Activated CD4-positive, alpha-beta T cell treated with anti-CD3 and anti-CD28 coated beads for 24 hours (primary cell): ENCODE measurements at regions not wholly inside any gene's neighbourhood (a gene's known extent, or its start where the extent isn't known, plus 50 kb on each side); places are given as distances from the start of the nearest gene placed in this dataset.

Source experiments
- DNase-seq, 2 donors: peaks; one replicate each; pipeline ENCODE4 v3.0.0-alpha.2; 2020; ENCODE audit warnings: low read depth in 2 of 2

DNA sequence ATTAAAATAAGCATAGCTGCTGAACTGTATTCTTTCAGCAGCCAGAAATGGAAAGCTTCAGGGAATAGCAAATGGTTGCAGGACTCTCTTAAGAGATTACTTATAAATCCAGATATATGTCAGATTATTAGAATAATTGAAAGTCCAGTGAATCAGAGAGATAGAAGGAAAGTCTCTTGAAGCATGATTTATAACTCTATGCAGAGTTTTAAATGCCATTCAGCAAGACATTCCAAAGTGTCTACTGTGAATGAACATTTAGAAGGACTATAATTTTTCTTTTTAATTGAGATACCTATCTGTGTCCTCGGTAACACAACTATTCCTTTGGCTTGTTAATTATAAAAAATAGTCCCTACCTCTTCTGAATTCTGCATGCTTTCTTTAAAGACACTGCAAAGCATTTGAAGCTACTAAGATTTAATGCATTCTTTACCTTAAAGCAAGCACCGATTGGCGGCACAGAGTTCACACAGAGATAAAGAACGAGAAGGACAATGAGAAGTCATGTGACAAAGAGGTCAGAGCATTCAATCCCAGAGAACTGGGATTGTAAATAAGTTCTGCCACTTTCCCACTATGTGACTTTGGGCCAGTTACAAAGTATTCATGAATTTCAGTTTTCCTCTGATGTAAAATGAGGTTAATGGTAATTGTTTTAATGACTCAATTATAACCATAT lies 371.0 kb upstream of the ATP2B1 start:
- no peak for DNase-seq

DNA sequence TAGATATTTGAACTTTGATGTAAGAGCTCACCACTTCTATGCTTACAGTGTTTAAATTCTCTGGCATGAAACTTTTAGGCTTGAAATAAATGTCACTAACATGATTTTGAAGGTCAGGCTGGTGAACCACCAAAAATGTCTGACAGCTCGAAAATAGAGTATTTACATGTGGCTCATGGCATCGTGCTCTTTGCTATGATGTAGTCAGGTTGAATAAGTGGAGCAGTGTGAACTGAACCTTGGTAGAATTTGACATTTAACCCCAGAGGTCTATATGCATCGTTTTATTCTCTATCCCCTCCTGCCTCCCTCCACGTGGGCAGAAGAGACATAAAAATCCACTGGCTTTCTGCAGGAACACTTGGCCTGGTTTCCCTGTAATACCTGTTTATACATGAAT lies 369.7 kb upstream of the ATP2B1 start:
- DNase-seq, result no peak

DNA sequence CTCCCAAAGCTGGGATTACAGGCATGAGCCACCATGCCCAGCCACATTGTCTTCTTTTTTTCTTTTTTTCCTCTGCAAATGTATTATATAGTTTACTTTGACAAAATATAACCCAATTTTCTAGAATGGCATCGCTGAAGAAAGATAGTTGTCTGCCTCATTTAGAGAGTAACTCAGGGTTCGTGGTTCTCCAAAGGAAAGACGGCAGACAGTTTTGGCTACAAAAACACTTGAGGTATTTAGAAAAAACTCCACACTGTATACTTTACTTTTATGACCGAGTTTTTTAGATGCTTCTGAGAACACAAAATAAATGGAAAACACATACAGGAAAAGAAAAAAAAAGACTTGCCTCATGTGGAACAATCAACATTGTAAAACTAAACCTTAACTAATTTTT lies 369.1 kb upstream of the ATP2B1 start:
- no peak for DNase-seq

DNA sequence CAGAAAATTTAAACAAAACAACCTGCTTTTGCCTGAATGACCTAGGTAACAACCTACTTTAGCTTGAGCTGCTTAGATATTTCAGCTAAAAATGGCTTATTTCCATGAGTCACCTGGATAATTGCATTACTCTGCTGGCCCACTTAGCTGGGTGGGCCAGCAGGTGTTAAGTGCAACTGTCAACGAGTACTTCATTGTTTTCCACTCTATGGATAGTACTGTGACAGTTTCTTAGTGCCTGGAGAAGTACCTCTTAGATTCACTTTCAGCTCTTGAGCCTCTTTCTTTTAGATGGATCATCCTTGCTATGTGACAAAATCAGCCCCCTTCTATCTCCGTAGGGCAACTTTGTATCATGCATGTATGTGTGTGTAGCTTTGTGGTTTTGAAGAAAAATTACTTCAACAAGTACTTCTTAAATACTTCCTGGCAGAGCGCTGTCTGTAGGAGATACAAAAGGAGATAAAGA lies 368.2 kb upstream of the ATP2B1 start:
- DNase-seq, result no peak

DNA sequence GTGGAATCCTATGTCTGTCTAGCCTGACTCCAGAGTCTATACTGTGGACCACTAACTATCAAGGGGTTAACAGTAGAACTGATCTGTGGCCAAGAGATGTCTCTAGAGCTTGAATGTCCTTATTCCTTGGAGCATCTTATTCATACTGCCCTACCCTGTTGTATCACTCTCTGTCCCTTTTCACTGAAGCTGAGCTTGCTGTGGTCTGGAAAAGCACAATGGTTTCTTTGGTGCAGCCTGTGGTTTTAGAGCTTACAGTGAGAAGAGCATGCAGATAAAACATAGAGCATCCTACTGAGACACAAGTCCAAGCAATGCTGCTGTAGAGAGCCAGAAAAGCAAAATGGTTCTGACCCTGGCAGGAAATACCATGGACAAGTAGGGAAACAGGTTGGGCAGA lies 367.0 kb upstream of the ATP2B1 start:
- no peak for DNase-seq

DNA sequence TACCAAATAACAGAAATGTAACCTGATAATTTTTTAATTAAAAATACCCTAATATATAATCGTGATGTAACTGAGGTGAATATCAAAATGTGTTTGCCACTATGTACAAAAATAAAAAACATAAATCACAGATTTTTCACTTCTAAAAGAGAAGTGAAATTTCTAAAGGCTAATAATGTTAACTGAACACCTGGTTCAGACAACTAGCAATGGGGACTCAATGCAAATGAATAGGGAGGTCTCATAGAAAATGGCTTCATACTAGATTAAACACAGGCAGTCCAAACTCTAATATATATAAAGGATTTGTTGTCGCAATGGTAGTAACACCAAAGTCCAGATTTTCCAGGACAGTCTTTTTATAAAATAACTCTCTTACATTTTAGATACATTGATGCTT lies 365.4 kb upstream of the ATP2B1 start:
- no peak for DNase-seq

DNA sequence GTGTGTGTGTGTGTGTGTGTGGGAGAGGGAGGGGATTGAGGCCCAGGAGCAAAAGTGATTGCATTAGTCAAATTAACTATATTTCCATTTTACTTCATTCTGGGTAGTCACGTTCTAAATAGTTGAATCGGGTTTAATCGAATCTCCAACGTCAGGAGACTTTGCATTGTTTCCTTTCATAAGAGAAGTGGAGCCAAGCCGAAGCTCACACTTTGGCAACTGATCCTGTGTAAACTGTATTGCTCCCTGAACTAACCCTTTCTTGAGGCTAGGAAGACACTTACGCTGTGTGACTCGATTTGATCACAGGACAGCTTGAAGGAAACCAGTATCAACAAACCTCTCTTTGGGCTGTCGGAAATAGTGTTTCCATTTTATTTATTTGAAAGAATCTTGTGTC lies 363.4 kb upstream of the ATP2B1 start:
- no peak for DNase-seq

DNA sequence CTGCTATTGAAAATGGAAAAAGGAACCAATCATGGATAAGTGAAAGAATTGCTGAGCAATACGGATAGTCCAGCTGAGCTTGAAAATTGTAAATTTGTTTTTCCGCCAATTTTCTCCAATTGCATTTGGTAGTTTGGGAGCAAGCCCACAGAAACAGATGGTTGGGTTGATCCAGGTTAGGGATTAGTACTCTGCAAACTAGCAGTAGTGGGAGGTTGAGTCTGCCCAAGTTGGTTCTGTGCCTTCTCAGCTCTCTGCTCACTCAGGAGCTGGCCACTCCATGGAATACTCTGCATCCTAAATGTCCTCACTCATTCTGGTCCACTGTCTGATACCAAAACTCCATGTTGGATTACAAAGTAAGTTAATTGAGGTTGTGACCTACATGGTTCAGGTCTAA lies 361.1 kb upstream of the ATP2B1 start:
- no peak for DNase-seq

DNA sequence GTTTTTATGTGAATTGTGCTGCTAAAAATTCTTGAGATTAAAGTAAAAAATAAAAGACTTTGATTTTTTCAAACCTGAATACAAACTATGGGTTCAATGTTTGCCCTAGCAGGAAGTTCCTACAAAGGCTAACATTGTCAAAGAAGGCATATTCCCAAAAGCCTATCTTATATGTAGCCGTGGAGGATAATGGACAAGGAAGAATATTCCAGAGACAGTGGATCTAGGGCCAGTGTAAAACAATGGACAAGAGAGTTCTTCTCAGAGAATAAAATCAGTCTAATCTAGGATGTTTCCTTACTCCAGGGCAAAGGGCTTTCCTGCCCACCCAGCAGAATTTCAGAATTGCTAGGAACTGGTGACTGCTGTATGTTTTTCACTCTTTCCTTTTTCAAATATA lies 359.2 kb upstream of the ATP2B1 start:
- DNase-seq, result no peak

DNA sequence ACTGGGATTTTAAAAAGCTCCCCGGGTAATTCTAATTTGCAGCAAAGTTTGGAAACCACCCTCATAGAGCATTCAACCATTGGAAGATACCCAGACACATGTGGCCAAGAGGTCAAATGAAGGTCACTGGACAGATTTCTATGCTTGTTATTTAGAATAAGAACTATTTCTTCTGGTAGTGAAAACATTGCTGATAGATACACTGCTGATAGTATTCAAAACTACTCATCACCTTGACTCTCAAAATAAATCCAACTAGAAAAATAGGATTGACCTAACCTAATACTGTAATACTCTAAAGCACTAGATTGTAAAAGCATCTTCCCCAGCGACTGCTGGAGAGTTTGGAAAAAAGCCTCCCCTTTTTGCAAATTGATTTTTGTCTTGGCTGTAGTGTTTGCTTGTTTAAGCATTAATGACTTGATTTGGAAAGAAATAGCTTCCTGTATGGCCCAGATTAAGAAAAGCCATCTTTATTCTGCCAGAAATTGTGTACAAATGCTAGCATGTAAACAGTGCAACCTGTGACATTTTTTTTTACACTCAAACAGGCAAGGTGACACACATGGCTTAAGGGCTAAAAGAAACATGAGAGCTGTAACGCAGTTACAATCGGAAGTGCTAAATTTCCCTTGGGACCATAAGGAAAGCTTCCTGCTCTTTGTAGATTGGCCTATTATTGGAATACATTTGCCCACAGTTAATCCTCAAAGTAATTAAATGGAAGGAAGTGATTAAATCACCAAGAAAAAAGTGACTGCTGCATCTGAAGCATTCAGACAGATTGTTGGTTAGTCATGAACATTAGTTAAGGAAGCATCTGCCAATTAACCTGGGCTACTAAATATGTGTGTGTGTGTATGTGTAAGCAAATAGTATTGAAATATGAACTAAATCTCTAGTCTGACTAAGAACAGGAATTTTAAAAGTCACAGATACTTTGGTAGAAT lies 356.5 kb upstream of the ATP2B1 start:
- no peak for DNase-seq

DNA sequence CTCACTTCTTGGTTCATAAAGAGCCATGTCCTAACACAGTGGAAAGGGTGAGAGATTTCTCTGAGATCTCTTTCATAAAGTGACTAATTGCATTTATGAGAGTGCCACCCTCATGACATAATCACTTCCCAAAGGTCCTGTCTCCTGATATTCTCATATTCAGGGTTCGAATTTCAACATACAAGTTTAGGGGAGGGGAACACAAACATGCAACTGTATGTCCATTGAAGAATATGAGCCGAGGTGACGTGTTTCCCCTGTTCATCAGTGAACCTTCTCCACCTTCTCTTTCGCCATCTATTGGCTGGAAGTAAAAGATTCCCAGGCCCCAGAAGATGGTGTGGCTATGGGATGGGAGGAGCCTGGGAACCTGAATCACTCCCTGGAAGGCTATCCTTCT lies 354.2 kb upstream of the ATP2B1 start:
- DNase-seq, result no peak

DNA sequence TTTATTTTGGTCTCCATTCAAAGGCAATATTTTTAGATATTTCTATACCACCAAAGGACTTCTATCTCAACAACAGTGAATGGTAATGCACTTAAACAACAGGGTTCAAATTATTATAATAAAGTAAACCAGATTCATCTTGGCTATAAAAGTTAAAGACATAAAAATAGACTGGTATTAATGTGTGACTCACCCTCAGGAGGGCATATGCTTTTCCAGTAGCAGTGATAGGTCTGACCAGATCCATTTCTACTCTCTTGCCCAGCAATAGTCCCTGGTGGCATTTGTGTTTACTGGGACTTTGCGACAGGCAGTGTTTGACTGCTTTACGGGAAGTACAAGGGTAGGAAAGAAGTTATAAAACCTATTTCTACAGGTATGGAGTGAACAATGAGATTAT lies 353.2 kb upstream of the ATP2B1 start:
- no peak for DNase-seq

DNA sequence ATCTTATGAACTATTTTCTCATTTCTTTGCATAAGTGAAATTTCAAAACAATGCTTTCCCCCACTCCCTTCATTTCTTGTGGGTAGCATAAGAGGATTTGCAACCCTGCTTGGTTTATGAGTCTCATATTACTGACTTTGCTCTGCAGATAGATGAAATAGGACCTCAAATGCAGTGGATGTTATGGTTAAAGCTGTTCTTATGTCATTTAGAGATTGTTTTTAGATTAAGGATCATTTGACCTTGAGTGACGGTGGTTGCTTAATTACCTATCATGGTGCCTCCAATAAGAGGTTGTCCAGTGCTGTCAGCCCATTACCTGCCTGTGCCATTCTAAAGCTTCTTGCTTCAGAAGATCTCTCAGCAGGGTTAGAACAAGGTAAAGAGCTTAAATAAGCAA lies 351.4 kb upstream of the ATP2B1 start:
- DNase-seq, result no peak

DNA sequence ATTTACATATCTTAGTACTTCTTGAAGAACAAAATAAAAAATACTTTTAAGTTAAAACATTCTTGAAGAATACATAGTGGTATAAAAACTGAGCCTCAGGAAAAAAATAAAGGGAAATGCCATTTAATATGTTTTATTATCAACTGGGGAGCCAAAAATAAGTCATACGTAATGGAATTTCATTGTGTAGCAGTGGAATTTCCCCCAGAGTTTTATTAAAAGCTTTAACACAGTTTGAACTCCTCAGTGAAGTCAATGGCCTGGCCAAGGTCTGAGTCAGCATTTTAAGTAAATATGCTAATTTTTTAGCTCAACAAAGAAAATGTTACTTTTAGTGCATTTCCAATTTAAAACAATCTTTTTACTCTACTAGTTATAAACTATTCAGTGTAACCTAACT lies 350.1 kb upstream of the ATP2B1 start:
- no peak for DNase-seq

DNA sequence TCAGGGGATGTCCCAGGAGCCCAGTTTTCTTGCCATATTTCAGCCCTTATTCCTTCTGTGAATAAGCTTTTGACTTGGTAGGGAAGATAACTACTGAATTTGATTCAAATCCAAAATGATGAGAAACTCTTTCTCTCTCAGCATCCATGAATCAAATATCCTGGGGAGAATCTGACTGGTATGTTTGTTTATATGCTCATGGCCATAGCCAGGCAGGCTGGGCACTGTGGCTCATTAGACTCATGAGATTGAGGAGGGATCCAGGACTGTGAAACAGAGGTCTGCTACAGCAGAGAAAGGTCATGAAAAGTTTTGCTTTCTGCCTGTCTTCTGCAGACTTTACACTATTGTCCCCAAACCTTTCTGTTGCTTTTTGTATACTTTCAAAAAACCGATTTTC lies 346.4 kb upstream of the ATP2B1 start:
- no peak for DNase-seq

DNA sequence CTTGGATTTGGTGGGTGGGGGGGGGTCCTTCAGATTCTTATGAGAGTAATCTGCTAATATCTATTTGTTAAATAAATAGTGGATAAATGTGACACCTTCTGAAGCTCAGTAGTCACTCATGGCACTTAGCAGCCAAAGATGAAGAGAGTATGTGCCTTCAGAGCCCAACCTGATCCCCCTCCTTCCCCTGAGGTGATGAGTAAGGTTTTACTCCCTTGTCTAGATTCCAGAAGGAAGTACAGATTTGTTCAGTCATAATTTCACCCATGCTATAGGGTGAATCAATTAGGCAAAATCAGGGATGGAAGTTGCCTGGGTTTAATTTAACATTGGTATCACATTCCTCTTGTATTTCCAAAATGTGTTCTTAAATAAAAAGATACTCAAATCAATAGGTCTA lies 340.3 kb upstream of the ATP2B1 start:
- DNase-seq, result no peak

DNA sequence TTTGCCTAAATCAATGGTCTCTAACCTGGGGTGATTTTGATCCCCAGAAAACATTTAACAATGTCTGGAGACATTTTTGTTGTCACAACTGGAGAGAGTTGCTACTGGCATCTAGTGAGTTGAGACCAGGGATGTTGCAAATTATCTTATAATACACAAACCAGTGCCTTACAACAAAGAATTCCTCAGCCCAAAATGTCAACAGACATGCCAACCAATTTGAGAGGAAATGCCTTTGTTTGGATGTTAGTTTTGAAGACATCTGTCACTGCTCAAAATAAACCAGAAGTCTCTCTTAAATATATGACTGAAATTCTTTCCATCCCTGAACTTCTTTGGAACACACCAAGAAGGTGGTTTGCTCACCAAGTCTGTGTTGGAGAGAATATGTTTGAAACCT lies 336.9 kb upstream of the ATP2B1 start:
- no peak for DNase-seq

DNA sequence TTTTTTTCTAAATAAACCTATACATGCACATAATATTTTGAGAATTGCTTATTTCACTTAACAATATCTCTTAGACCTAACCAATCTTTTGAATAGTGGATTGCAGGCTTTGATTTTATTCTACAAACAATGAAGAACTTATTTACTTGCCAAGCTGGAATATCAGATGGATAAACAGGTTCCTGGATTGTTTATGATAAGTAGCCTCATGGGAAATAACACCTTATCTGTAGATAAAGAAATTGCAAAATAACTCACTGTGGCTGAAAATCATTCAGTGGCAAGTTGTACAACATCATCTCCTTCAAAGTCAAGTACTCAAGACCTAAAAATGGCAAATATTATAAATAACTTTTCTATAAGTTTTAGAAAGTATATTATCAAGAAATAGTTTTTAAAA lies 335.4 kb upstream of the ATP2B1 start:
- no peak for DNase-seq

DNA sequence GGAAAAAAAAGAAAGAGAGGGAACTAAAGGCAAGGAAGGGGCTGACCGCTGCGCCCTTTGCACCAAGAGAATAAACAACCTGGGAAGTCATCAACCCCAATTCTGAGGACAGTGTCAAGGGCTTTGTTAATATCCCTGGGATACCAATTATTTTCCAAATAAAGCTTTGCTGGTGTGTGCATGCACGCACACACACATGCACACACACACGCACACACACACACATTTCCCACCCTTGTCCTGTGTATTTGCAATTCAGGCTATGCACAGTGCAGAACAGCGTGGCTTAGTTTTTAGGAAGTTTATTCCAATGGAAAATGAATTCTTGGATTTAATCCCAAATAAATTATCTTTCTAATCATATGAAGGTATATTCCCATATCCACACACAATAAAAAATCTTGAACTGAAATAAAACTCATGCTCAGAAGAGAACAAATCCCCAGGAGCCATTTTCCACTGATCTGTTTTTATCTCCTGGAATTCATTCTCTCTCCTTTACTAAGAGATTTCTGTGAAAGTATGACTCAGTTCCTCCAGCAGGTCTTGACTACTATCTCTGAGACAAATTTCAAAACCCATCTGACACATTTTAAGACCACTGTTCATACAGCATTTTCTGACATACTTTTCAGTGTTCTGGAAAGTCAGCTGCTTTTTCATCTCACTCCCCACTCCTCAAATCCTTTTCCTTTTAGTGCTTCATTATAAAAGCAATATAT lies 334.4 kb upstream of the ATP2B1 start:
- DNase-seq, result no peak

DNA sequence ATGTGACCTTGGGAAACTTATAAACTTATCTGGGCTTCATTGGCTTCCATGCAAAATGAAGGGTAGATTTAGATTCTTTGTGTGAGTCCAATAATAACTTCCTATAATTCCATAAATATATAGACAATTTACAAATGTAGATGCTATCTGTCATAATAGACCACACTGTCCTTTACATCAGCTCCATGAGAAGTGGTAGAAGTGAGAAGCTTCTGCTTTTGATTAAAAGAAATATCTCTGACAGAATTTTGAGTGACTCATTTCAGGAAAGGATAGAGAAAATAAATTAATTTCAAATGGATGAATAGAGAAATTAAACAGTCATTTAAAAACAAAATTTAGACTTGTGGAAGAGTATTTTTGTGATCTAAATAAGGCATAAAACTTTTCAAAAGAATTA lies 329.7 kb upstream of the ATP2B1 start:
- no peak for DNase-seq

DNA sequence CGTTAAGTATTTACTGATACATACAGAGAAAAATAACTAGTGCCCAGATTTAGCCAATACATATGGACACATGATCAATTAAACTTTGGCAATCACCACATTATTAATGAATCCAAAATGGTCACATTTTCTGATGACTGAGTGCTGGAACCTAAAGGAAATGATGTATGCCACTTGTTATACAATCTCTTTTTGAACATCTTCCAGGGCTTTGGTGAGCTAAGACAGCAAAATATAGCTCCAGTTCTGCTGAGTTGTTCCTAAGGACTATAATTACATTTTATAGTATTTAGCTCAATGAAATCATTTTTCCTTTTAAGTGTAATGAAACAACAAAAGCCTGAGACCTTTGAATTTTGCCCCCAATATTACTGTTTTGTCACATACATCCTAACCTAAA lies 329.1 kb upstream of the ATP2B1 start:
- DNase-seq, result no peak

DNA sequence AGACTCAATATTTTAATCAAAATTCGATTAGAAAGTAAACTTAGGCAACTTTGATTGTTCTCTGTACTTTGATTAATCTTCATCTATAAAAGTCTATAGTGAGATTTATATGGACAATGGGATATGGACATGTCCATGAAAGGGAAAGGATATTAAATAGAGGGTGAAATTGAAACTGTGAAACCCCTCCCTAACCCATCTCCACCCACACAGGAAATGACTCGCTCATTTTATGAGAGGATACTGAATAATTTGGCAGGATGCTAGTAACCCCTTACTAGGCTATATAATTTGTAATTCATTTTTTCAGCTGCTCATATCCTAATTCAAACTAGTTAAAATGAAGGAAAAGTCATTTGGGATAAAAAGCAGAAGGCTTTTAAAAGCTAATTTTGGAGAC lies 328.0 kb upstream of the ATP2B1 start:
- no peak for DNase-seq

DNA sequence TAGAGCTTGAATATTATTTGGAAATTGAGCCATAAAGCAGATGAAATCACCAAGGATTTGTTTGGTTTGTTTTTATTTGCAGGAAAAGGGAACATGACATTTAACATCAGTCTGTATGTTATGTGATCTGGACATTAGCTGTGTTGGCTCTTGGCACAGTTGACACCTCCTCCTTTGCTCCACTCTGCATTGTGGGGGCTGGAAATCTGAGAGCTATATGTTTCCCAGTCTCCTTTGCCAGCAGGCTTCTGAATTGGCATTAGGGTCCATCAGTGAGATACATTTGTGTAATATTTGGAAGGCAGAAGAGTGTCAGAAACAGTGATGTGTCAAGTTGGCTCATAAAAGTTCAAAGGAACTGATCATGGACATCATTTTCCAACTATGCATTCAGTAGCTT lies 322.1 kb upstream of the ATP2B1 start:
- no peak for DNase-seq
